ENCODE measurements at regions not wholly inside any gene's neighbourhood (a gene's known extent, or its start where the extent isn't known, plus 50 kb on each side); places are given as distances from the start of the nearest gene placed in this dataset.

DNA sequence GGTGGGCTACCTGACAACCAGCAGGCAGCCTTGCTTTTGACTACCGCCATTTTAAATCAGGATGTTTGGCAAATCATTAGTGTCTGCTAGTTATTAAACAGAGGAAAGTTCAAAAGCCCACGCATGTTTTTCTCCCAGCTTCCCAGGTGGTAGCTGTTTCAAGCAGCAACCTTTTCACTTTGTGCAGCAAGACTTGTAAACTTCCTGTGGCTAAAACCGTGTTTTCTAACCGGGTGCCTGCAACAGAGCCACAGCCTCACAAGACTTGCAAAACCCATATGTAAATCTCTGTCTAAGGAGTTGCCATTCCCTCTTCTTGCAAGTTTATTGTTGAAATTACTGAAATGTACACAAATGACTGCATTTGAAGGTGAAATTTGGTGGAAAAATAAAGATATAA lies 633.1 kb downstream of the BCL11A start:
- DNase-seq (ENCODE audit: low spot score): no peak

DNA sequence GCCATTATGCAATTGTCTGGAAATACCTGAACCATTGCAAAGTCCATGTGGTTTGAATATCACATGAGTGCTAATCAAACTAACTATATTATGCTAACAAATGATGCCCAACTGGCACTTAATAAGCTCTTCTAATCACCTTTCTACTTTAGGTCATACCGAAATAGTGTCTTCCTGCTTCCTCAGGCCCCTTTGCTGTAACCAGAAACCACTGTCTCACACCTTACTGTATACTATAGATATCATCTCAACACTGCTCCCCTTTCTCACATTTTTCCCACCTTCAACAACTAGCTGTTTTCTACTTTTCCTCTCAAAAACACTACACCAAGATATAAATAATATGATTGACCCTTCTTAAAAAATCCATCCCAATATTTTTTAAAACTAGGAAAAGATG lies 633.9 kb downstream of the BCL11A start:
- no peak for DNase-seq (ENCODE audit: low spot score)

- no peak for DNase-seq (ENCODE audit: low spot score)
These were observed 641.4 kb downstream of the BCL11A start for GRCh38 chr2:59912042-59912441.

GRCh38 chr2:59910166-59910565 lies 643.3 kb downstream of the BCL11A start:
- no peak for DNase-seq (ENCODE audit: low spot score)

DNA sequence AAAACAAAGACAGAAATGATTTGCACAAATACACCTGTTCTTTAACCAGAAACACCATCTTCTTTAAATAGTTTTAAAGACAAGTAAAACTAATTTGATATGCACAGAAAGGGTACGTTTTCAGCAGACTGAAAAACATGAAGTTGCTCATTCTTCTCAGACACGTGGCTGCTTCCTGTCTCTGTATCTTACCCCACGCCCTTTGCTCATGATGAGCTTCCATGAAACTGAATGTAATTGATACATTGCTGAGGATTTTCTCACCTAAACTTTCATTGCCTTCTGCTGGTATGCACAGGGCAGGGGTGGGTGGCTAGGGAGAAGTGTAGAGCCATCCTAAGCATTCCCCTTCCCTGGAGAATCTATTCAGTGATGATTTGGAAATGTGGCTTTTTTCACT lies 644.3 kb downstream of the BCL11A start:
- DNase-seq (ENCODE audit: low spot score): no peak

GRCh38 chr2:59905731-59906130 lies 647.7 kb downstream of the BCL11A start:
- no peak for DNase-seq (ENCODE audit: low spot score)

DNA sequence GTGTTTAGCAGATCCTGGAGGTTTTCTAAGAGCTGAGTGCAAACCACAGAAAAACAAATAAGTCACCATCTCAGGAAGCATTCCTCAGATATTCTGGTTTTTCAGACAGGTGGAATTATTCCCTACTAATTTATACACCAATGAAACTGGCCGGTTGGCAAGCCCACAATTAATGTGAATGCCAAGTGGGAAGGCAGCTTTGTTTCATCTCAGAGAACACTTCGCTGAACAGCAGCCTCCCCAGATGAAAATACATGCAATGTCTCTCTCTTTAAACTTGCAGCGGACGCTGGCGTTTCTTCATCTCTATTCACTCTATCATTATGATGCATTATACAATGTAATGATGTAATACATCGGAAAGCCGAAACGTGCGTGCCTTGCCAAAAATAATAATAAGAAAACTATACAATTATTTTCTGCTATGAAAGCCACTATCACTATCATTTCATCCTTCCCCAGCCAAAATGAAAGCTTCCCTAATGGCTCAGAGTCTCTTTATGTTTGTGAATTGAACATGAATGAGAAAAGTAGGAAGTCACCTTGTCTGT lies 649.4 kb downstream of the BCL11A start:
- DNase-seq (ENCODE audit: low spot score): no peak

- DNase-seq (ENCODE audit: low spot score): no peak
These were observed 652.6 kb downstream of the BCL11A start for GRCh38 chr2:59900728-59901452.

- DNase-seq (ENCODE audit: low spot score): no peak
These were observed 653.8 kb downstream of the BCL11A start for GRCh38 chr2:59899692-59900091.

DNA sequence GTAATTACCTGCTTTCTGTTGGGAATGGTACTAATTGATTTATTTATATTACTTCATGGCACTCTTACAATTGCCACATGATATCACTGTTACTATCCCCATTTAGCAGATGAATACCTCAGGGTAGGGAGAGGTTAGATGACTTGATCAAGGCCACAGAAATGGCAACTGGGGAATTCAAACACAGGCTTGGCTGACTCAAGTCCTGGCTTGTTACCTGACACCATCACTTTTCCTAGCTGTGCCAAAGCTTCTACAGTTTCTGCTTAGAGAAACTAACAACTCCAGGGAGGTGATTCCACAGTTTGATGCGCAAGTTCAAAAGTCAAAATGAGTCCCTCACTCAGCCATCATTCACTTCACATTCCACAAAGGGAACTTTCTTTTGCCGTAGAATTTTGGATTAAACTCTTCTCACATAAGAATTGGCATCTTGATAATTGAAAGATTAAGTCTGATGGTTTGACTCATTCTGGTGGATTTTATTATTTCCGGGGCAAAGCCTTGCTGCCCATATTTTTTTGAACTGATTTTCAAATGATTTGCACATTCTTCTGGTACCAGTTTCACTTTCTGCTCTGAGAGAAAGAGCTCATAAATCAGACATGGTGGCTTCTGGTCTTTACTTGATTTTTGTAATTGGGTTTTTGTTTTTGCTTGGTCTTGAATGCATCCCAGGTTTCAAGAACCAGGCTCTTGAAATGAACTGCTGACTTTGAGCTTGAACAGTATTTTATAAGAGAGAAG lies 656.8 kb downstream of the BCL11A start:
- DNase-seq (ENCODE audit: low spot score): no peak

DNA sequence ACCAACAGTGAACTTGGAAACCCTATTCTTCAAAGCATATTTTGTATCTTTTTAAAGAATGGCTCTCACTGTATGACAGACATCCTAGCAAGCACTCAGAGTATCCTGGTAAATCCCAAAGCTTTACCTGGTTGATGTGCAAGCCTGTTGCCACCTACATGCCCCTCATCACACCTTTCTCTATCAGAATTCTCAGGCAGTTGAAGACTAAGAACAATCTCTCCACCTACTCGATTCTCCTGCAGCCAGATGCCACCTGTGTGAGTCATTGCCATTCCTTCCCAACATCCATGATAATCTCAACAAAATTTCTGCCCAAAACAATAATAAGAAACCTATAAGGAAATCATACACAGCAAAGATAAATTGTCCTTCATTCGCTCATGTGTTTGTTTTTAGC lies 659.8 kb downstream of the BCL11A start:
- DNase-seq (ENCODE audit: low spot score): no peak

DNA sequence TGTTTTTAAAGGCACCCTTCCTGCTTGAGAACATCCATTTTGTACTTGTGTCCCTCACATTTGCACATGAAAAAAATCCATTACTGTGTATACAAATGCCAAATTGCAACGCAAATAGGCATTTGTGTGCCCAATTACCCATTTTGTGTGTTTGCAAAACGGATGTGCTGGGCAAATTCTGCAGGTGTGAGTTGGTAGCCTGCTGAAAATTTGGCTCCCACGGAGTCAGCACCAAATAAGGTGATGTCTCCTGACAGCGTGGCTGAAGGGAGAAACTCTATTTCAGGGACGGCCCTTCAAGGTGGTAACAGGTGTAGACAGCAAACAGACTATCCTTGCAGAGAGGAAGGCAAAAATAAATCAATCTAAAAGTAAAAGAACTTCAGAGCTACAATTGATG lies 661.1 kb downstream of the BCL11A start:
- DNase-seq (ENCODE audit: low spot score): no peak

GRCh38 chr2:59889305-59889704 lies 664.1 kb downstream of the BCL11A start:
- no peak for DNase-seq (ENCODE audit: low spot score)

DNA sequence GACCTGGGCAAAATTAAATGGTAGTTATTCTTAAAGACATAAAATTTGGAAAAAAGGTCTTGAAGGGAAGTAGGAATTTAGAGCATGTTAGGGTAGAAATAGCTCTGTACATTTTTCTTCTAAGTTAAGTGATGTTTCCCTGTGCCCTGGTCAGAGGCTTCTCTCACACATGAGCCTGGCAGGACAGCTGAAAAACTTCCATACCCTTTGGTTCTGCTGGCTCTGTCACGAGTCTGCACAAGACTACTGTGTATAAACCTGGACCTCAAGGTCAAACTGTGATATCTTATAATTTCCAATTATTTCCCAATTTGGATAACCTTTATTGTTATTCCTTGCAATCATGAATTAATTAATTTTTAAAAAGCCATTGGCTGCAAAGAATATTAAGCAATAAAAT lies 664.7 kb downstream of the BCL11A start:
- no peak for DNase-seq (ENCODE audit: low spot score)

GRCh38 chr2:59888015-59888414 lies 665.4 kb downstream of the BCL11A start:
- no peak for DNase-seq (ENCODE audit: low spot score)

DNA sequence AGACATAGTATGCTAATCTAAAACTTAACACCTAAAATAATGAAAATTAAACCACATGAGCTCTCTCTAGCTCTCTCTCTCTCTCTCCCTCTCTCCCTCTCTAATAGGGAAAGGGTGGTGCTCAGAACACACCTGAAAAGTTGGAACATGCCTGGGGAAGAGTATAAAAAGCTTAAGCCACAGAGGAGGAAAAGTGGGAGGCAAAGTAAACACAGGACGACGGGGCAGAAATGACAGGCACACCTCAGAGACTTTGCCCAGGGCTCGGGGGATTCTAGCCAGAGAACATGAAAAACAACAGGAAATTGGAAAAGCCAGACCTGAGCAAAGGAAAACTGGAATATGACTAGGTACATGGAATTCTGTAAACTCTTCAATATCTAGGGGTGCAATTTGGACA lies 666.1 kb downstream of the BCL11A start:
- DNase-seq (ENCODE audit: low spot score): no peak

DNA sequence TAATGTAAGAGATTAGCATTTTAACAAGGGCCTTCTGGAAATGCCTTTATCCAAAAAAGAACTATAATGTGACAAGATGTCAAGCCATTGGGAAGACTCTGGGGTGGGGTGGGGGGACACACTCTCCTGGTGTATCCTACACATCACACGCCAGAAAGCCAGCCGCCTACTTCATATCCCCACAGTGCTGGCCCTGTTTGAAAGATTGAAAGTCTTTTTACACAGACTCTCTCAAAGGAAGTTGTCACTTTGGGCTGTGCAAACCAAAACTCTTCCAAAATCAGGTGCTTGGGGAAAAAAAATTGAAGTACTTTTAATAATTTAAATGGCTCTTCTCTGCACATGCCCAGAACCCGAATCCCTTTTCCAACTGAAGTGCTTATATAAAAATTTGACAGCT lies 666.7 kb downstream of the BCL11A start:
- DNase-seq (ENCODE audit: low spot score): no peak

DNA sequence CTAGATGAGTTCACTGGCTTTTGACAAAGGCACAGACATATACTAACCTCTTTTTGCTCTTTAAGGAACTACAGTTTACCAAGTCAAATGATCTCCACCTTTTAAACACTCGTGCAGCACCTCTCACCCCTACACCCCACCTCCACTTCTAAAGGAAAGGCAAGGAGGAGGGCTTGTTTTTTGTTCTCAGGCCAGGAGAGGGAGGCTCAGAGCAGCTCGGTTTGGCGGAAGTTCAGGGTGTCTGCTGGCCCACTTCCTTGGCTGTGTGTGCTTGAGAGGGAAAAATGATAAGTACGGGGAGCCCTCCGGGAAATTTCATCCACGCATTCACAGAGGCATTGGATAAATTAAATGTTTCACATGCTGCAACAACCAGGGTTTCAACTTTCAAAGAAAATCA lies 667.9 kb downstream of the BCL11A start:
- DNase-seq (ENCODE audit: low spot score): no peak

GRCh38 chr2:59884166-59884565 lies 669.3 kb downstream of the BCL11A start:
- DNase-seq (ENCODE audit: low spot score): no peak

DNA sequence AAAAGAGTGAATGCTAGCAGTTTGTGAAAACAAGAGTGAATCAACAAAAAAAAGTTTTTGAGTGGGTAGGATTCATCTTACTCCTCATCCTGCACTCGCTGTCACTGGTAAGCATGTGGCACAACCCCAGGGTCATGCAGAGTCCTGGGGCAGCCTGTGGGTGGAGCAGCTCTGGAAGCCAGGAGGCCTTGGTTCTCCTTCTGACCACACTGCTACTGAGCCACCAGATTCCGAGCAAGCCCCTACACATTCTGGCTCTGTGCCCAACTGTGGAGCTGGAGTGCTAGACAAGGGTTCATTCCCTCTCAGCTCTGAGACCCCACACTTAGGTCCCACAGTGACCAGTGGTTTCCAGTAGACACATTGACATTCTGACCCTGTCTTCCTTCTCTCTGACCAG lies 670.6 kb downstream of the BCL11A start:
- no peak for DNase-seq (ENCODE audit: low spot score)

GRCh38 chr2:59882279-59882678 lies 671.2 kb downstream of the BCL11A start:
- DNase-seq (ENCODE audit: low spot score): no peak

DNA sequence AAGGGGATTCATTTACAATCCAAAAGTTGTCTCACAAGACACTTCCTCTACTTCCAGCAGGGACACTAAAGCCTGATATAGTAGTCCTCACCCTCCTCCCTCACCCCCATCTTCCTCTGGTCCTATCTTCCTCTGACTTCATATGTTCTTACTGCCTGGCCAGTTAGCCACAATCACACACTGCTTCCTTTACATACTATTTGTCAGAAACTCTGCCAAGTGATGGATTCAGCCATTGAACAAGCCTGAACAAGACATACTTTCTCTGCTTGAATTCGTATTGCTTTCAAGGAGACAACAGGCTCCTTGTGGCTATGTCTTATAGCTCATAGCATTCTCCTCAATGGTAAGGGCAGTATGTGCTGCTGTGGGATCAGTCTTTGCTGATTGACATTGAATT lies 672.2 kb downstream of the BCL11A start:
- no peak for DNase-seq (ENCODE audit: low spot score)

GRCh38 chr2:59879700-59880131 lies 673.7 kb downstream of the BCL11A start:
- no peak for DNase-seq (ENCODE audit: low spot score)

DNA sequence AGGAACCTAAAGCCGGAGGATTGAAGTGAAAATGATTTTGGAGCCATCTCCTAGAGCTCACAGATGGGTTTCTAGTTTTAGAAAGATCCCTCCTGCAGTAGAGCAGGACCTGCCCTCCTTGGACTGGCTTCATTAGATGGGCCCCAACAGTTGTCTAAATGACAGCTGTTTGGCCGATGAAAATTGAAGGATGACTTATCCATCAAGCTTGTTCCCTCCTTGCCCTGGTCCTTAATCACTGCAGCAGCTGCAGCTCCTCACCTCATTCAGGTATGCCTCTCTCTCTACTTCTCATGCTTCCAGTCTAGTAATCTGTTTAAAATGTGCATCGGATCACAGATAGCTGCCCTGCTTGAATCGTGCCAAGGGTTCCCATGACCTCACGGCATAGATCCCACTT lies 677.6 kb downstream of the BCL11A start:
- DNase-seq (ENCODE audit: low spot score): no peak

Data from AG08395 (cell line).